GM19240 (cell line): ENCODE measurements at regions not wholly inside any gene's neighbourhood (a gene's known extent, or its start where the extent isn't known, plus 50 kb on each side); places are given as distances from the start of the nearest gene placed in this dataset.

Experiments
- DNase-seq: peaks from one replicate; pipeline ENCODE4 v3.0.0; 2011; ENCODE audit warnings: low spot score; ENCODE audit not compliant: insufficient read length

DNA sequence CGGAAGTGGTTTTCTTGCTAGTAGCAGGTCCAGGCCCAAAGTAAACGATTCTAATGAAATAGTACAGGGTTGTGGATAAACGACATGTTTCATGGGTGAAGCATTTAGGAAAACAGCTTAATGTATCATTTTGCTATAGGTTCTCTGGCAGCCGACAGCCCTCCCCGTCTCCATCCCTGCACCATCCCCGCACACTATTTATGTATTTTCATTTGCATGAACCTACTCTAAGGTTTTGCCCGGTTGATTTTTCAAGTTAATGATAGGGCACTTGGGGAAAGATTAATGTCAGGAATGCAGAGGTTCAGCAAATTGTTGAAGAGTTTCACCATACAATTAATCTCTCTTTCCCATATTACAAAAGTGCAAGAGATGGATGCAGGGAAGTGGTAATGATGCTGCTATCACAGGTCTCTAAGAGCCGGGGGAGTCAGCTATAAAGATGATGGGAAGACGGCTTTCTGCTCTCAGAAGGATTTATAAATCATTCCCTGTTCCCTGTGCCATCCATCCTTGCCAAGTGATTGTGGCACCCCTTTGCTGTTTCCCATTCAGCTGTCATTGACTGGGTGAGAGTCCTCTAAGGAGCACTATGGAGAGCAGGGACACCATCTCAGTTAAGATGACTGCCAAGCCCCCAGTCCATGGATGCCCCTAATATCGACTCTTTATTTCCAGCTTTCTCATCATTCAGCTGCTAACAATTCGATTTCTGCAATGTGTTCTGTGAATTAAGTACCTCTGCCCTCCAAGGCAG, 186.3 kb downstream of the IRS2 start:
- DNase-seq: no peak

- DNase-seq: no peak
Measured at GRCh38 chr13:109595471-109595870, 190.9 kb downstream of the IRS2 start.

GRCh38 chr13:109593230-109593629, 193.2 kb downstream of the IRS2 start:
- DNase-seq: no peak

DNA sequence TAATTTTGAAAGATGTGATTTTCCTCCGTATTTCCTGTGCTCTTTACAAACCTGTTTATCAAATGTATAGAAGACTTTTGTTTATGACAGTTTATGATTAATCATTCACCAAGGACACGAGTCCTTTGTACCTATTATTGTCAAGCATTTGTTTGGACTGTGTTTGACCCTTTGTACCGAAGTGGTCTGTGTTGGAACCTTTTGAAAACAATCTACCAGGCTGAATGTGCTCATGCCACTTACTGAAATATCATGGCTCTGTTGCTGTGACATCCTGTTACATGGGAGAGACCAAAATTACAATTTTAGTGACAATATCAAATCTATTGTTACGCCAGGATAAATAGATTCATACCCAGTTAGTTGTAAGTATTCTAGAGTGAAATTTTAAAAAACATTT, 193.6 kb downstream of the IRS2 start:
- no peak for DNase-seq

- no peak for DNase-seq
Measured at GRCh38 chr13:109587689-109588088, 198.7 kb downstream of the IRS2 start.

GRCh38 chr13:109586509-109587346, 199.7 kb downstream of the IRS2 start:
- DNase-seq: no peak

DNA sequence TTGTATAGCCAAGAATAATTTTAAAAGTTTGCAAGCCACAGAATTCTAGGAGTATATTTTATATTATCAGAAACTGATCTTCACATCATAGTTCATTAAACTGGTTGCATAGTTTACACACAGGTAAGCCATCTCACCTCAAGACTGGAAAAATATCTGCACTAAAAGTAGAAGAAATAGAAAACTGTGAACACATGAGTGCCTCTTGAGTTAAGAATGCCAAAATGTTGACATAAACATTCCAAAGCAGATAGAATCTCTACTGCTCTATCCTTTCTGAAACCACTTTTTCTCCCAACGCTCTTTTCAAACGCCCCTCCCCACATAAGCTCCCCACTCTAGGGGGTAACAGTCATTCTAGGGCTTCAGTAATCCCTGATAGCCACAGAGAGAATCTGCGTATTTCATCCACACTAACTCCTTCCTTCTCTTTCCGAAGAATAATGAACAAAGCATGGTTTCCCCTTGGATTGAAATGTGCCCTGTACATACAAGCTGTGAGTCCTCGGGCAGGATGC, 201.5 kb downstream of the IRS2 start:
- no peak for DNase-seq

GRCh38 chr13:109577191-109577700, 209.1 kb downstream of the IRS2 start:
- DNase-seq: no peak

- DNase-seq: no peak
Measured at GRCh38 chr13:109576331-109576813, 210.0 kb downstream of the IRS2 start.

- no peak for DNase-seq
Measured at GRCh38 chr13:109575821-109576220, 210.6 kb downstream of the IRS2 start.

- DNase-seq: no peak
Measured at GRCh38 chr13:109572389-109572788, 214.0 kb downstream of the IRS2 start.

- peak; percentile 14 for DNase-seq
Measured at GRCh38 chr13:109569958-109570711, 216.2 kb downstream of the IRS2 start.

- no peak for DNase-seq
Measured at GRCh38 chr13:109568339-109568818, 218.0 kb downstream of the IRS2 start.

DNA sequence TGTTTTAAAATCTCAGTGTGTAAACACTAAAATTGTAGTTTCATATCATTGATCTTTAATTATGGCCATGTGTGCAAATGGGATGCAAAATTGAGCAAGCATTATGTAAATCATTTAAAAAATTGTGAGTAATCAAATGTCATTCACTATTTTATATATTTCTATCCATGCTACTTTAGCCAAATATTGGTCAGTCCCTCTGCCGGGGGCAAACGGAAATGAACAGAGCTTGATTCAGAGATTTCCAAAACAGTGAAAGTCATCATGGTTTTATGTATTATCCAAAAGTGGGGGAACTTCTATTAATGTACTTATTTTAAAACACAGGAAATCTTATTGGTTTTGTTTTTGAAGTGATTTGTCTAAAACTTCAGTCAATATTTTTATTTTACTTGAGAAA, 219.1 kb downstream of the IRS2 start:
- no peak for DNase-seq

GRCh38 chr13:109565877-109566276, 220.5 kb downstream of the IRS2 start:
- DNase-seq: no peak

DNA sequence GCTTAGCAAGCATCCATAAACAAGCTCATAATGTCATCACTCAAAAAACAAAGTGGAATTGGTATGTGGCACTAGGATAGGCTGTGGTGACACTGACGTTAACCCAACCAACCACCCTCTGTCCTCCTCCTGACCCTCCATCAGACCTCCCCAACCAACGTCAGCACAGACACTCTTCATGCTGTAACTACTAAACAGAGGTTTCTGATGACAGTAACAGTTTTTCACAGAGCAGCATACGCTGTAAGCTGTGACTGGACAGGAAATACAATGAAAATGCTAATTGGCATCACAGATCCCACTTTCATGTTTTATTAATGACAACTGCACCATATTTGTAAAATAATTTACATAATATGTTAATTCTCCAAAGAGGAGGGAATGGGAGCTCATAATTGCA, 238.0 kb downstream of the IRS2 start:
- DNase-seq: no peak

DNA sequence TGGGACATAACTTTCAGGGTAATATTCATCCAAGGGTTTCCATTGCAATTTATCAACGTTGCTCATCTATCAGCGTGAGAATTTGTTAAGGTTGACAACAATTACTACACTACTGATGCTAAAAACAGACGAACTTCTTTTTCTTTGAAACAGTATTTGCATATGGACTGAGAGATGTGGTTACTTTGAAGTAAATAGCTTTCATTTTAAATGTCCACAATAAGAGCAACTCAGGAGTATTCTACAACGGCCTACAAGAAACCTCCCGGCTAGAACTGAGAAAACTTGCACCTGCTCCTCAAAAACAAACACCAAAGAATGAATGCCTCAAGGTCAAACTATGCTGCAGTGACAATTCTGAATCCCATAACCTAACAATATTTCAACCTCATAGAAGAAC, 238.4 kb downstream of the IRS2 start:
- no peak for DNase-seq

GRCh38 chr13:109545931-109546330, 240.5 kb downstream of the IRS2 start:
- DNase-seq: no peak

GRCh38 chr13:109541081-109541480, 245.3 kb downstream of the IRS2 start:
- no peak for DNase-seq

GRCh38 chr13:109537584-109537983, 248.8 kb downstream of the IRS2 start:
- no peak for DNase-seq

- no peak for DNase-seq
Measured at GRCh38 chr13:109533350-109533749, 253.0 kb downstream of the IRS2 start.
